ENCODE measurements at regions not wholly inside any gene's neighbourhood (a gene's known extent, or its start where the extent isn't known, plus 50 kb on each side); places are given as distances from the start of the nearest gene placed in this dataset.
"Not testable (repeated sequence)": the region's sequence is repeated elsewhere in the genome, so short reads cannot be mapped to it uniquely, and the experiment has no call there.

DNA sequence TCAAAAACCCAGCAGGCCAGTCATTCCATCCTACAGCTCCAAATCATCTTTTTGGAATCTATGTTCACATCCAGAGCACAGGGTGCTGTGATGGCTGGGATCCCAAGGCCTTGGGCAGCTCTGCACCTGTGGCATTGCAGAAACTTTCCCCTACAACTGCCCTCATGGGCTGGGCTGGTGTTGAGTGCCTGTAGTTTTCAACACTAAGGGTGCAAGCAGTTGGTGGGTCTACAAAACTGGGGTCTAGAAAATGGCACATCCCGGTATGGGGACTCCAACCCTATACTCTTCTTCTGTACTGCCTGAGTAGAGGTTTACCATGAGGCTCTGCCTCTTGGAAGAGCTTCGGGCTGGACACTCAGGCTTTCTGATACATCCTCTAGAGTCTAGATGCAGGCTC is 95.2 kb upstream of the TEKT4 start:
- TF ChIP-seq, protein P1, sequence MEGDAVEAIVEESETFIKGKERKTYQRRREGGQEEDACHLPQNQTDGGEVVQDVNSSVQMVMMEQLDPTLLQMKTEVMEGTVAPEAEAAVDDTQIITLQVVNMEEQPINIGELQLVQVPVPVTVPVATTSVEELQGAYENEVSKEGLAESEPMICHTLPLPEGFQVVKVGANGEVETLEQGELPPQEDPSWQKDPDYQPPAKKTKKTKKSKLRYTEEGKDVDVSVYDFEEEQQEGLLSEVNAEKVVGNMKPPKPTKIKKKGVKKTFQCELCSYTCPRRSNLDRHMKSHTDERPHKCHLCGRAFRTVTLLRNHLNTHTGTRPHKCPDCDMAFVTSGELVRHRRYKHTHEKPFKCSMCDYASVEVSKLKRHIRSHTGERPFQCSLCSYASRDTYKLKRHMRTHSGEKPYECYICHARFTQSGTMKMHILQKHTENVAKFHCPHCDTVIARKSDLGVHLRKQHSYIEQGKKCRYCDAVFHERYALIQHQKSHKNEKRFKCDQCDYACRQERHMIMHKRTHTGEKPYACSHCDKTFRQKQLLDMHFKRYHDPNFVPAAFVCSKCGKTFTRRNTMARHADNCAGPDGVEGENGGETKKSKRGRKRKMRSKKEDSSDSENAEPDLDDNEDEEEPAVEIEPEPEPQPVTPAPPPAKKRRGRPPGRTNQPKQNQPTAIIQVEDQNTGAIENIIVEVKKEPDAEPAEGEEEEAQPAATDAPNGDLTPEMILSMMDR (IDR thresholded peaks at IDR 0.05) = no peak
- Histone ChIP-seq H3K27ac (no peak overlapping the region), H3K4me3 (no peak overlapping the region)
- DNase-seq (ENCODE audit: low spot score) = no peak

- not testable (repeated sequence) for H3K27ac ChIP-seq; DNase-seq (ENCODE audit: low spot score); H3K4me3 ChIP-seq
These were observed 86.1 kb upstream of the TEKT4 start for GRCh38 chr2:94785105-94785504.

- H3K4me3 ChIP-seq; DNase-seq (ENCODE audit: low spot score); H3K27ac ChIP-seq: not testable (repeated sequence)
These were observed 84.8 kb upstream of the TEKT4 start for GRCh38 chr2:94786424-94786823.

DNA sequence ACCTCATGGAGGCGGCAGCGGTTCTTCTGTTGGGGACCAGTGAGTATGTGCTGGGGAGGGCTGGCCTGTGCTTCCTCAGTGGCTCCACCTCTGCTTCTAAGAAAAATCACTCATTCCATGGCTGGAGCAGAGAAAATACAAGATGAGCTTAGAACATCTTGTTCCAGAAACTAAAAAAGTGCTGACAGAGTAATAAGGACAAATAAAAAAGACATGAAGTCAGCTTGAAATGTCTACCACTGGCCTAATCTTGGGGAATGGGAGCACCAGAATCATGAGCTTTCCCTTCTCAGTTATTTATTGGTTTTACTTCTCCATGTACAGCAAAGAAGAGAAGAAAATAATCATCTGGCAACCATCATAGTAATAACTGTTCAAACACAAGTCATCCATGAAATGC is 81.1 kb upstream of the TEKT4 start:
- H3K4me3 ChIP-seq; H3K27ac ChIP-seq; DNase-seq (ENCODE audit: low spot score): not testable (repeated sequence)

- not testable (repeated sequence) for H3K4me3 ChIP-seq; H3K27ac ChIP-seq; DNase-seq (ENCODE audit: low spot score)
These were observed 74.0 kb upstream of the TEKT4 start for GRCh38 chr2:94797235-94797634.

All from coronary artery (tissue), 2 donors.